HG03175 (cell line): ENCODE measurements at regions not wholly inside any gene's neighbourhood (a gene's known extent, or its start where the extent isn't known, plus 50 kb on each side); places are given as distances from the start of the nearest gene placed in this dataset.

ENCODE experiments used
- ATAC-seq: cut with Tn5 transposase; IDR thresholded peaks from one replicate; pipeline ENCODE4 v1.9.1; 2021; ENCODE audit warnings: mild to moderate bottlenecking, moderate library complexity; ENCODE audit not compliant: unreplicated experiment

DNA sequence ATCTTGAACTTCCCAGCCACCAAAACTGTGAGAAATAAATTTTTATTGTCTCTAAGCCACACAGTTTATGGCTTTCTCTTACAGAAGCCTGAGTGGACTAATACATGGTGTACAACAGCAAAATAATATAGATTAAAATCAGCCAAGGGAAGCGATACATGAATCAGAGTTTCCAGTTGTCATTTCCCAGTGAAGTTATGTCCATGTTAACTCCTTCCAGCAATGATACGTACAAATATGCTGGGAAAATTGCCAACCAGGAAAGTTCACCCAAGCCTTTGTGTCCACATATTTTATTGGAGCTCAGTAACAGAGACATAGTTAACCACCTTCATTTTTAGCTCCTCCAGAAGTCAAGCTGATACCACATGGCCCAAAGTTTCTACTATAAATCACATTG, 280.9 kb upstream of the KCNMB2 start:
- no peak for ATAC-seq

GRCh38 chr3:178257491-178257890, 278.7 kb upstream of the KCNMB2 start:
- ATAC-seq = no peak

DNA sequence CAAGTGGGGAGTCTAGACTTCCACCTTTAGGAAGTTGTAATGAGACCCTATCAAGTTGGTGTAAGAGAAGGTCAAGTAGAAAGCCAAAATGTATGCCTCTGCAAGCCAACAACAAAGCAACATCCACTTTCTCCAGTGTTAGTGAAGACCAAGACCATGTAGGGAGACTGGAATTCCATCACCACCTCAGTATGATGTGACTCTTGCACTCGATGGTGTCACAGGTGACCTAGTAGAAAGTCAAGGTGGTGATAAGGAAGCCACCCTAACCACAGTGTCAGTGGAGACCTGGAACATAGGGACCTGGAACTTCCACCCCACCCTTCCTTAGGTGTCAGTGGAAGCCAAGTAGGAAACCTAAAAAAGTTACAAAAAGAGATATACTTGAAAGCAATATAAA, 278.1 kb upstream of the KCNMB2 start:
- no peak for ATAC-seq

DNA sequence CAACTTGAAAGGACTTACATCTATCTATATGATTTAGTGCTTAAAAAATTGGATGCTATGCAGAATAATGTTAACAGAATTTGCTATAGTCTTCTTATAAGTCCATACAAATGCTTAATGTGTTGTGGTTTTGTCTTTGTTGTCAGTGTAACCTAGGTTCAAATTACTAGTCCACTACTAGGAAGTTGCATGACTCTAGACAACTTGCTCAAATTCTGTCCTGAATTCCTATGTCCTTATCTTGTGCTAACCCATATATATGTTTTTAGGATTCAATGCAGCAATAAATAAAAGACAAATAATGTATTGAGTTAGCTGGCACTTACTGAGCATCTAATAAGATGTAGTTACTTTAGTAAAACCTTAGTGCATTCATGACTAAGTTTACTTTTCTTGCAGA, 276.5 kb upstream of the KCNMB2 start:
- no peak for ATAC-seq

GRCh38 chr3:178260887-178261565, 275.2 kb upstream of the KCNMB2 start:
- no peak for ATAC-seq

DNA sequence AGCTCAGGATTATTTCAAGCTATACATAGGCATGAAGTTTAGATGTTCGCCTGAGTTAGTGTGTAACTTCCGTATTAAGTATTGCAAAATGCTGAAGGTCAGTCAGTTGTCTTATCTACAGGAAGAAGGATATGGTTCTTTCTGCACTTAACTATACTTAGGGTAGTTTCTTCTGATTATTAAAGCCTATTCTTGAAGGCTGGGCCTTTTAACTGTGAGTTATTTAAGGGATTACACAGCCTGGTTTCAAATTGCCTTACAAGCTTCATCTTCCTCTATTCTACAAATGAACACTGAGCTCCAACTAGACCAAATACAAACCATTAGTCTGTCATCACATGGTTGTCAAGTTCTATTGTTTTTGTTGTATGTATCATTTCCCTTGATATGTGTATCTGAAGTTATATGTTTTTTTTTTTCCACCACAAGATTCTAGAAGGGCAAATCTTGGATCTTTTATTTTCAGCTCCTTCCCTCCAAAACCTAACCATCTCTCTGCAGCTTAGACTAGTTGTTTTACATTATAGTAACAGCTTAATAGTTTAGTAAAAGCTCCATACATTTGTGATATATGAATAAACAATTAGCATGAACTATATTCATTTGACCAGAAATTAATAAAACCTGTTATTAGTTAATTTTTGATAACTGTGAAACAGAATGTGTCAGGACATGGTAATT, 272.9 kb upstream of the KCNMB2 start:
- ATAC-seq = no peak

DNA sequence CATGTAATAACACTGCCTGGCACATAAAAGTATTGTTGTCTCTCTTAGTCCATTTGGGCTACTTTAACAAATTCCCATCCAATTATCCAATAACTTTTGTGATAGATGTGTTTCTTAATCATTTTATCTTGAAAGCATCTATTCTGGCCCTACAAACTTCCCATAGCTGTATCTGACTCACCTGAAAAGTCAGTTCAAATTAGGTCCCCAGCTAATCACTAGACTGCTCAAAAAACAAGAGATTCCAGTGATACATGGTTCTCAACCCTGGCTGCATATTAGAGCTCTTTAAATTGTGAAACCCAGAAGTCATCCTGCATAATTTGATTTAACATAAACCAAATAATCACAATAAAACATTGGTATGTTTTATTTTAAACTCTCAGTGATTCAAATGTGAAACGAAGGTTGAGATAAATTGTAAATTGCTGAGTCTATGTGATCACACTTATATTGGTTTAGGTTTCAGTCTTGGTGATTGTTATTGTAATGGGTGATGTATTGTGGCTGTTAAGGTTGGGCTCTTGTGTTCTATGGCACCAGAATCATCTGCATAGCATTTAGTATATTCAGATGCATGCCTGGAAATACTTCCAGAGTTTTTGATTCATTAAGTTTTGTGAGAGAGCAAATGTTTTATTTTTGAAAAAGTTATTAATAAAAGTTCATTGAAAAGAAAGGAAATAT, 268.9 kb upstream of the KCNMB2 start:
- no peak for ATAC-seq

- ATAC-seq = no peak
Observed at GRCh38 chr3:178270838-178271237, 265.4 kb upstream of the KCNMB2 start.

- no peak for ATAC-seq
Observed at GRCh38 chr3:178271740-178272387, 264.4 kb upstream of the KCNMB2 start.

DNA sequence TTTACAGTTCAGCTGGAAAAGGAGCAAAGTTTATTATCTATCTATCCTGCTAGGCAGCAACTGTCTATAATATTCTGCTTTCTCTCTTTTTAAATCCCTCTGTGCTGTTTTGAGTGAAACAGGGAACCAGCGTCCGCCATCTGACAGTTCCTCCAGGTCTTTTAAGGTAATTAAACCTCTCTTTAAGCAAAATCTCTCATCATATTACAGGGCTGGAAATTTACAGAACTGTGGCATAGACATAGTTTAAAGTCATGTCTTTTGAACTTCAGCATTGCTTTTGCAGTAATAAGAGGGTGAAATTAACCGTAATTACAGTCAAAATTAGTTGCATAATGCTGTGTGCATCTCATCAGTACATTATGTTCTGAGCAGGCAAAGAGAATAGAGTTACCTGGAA, 263.4 kb upstream of the KCNMB2 start:
- ATAC-seq = no peak

GRCh38 chr3:178274711-178275110, 261.5 kb upstream of the KCNMB2 start:
- ATAC-seq = no peak

DNA sequence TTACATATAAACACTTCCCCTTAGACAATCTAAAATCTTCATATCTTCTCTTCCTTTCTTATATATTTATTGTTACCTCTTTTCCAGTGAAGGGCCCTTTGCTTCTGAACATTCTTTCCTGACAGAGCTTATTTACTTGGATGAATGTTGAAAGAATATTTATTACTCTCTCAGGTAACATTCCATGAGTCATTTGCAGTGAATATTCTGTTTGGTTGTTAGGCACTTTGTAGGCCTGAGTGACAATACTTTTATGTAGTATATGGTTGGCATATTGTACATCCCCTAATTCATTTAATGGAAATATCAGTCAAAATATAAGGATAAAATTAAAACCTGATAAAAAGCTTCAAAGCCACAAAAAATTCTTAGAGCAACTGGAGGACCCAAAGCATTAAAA, 260.9 kb upstream of the KCNMB2 start:
- no peak for ATAC-seq

DNA sequence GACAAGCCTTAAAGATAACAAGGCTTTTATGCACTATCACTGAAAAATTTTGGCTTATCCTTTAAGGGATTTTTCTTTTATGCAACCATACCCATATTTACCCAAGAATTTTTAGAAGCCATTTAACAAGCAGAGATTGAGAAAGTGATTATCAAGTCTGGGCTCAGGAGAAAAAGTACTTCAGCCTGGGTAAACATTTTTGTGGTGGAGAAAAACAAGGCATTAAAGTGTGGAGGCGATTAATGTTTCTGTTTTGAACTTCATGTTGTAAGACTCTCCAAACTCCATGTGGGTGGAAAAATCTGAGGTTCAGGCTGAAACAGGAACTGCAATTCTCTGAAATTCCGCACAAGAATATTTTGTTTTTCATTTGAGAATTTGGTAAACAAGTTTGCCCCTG, 260.4 kb upstream of the KCNMB2 start:
- no peak for ATAC-seq

GRCh38 chr3:178277605-178278004, 258.6 kb upstream of the KCNMB2 start:
- no peak for ATAC-seq

GRCh38 chr3:178283561-178283960, 252.7 kb upstream of the KCNMB2 start:
- no peak for ATAC-seq

DNA sequence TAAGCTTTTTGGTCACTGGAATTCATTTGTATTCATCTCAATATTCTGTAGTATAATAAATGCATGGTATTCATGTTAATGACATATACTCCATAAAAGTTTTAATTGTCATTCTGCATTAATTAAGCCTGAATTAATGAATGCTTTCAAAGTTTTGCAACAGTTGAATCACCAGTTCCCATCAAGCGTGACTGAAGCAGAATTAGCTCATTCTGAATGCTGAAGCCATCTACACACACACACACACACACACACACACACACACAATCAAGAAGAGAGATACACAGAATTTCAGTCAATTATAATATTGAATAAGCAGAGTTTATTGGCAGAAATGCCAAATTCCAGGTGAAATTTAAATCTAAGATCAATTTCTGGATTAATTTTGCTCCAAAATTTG, 252.1 kb upstream of the KCNMB2 start:
- ATAC-seq = no peak

- no peak for ATAC-seq
Observed at GRCh38 chr3:178288074-178288473, 248.2 kb upstream of the KCNMB2 start.

DNA sequence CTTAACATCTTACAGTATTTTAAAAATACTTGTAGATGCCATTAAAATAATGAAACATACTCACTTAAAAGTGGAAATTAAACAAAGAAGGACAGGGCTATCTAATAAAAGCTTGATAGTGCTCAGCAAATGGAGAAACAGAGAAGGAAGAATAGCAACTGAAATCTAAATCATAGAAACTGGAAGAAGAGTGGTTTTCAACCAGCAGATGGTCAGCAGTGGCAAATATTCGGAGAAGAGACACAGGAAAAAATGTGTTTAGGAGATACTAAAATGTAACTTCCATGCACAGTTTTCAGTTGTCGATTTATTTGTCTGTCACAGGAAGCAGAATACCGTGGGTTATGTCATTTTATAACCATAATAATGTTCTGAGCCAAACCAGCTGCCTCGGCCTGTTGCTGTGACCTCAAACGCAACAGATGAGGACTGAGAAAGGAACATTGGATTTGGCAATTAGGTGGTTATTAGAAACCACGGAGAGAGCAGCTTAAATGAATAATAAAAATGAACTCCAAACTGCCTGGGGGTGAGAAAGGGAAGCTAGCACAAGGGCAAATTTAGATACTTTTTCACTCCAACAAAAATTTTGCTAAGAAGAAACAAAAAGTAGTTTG, 246.6 kb upstream of the KCNMB2 start:
- ATAC-seq = no peak

GRCh38 chr3:178291574-178292370, 244.5 kb upstream of the KCNMB2 start:
- no peak for ATAC-seq

DNA sequence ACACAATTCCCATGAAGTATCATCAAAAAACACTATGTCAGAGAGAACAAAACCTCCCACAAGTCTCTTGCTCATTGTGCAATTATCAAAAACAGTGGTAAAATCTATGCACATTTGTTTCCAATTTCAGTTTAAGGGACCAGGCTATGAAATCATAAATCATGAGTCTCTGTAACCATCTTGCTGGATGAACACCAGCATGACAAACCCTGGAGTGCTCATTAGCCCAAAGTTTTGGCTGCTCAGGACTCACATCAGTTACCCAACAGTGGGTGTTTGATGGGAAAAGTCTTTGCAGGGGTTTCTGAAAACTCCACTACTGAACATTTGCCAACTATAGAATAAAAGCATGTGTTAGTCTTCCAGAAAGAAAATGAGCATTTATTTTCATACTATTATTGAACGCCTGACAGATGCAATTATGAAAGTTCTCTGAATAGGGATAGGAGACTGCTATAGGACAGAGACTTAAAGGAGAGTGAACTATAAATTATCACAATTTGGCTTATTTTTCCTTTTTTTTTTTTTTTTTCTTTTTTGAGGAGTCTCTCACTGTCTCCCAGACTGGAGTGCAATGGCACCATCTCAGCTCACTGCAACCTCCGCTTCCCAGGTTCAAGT, 240.8 kb upstream of the KCNMB2 start:
- ATAC-seq = no peak
